HG02884 (cell line): ENCODE measurements at regions not wholly inside any gene's neighbourhood (a gene's known extent, or its start where the extent isn't known, plus 50 kb on each side); places are given as distances from the start of the nearest gene placed in this dataset.
"Not testable (repeated sequence)": the region's sequence is repeated elsewhere in the genome, so short reads cannot be mapped to it uniquely, and the experiment has no call there.

Source experiments
- ATAC-seq: cut with Tn5 transposase; IDR thresholded peaks from one replicate; pipeline ENCODE4 v1.9.1; 2021; ENCODE audit warnings: mild to moderate bottlenecking, moderate library complexity; ENCODE audit not compliant: unreplicated experiment

- not testable (repeated sequence) for ATAC-seq
These were observed 158.3 kb upstream of the POTEB2 start for GRCh38 chr15:21024235-21024987.

- not testable (repeated sequence) for ATAC-seq
These were observed 152.1 kb upstream of the POTEB2 start for GRCh38 chr15:21018176-21018575.

GRCh38 chr15:21017326-21017725 is 151.2 kb upstream of the POTEB2 start:
- not testable (repeated sequence) for ATAC-seq

GRCh38 chr15:21016589-21016988 is 150.5 kb upstream of the POTEB2 start:
- ATAC-seq: not testable (repeated sequence)

- not testable (repeated sequence) for ATAC-seq
These were observed 149.1 kb upstream of the POTEB2 start for GRCh38 chr15:21015171-21015570.

GRCh38 chr15:21013308-21013707 is 147.2 kb upstream of the POTEB2 start:
- not testable (repeated sequence) for ATAC-seq

- ATAC-seq: not testable (repeated sequence)
These were observed 143.5 kb upstream of the POTEB2 start for GRCh38 chr15:21009651-21010050.

GRCh38 chr15:21003459-21003858 is 137.3 kb upstream of the POTEB2 start:
- not testable (repeated sequence) for ATAC-seq

GRCh38 chr15:21001950-21002349 is 135.8 kb upstream of the POTEB2 start:
- not testable (repeated sequence) for ATAC-seq

- not testable (repeated sequence) for ATAC-seq
These were observed 125.6 kb upstream of the POTEB2 start for GRCh38 chr15:20991691-20992090.

- ATAC-seq: not testable (repeated sequence)
These were observed 125.1 kb upstream of the POTEB2 start for GRCh38 chr15:20991253-20991652.

- ATAC-seq: not testable (repeated sequence)
These were observed 120.7 kb upstream of the POTEB2 start for GRCh38 chr15:20986775-20987174.

- peak; percentile 84 for ATAC-seq
These were observed 111.9 kb upstream of the POTEB2 start for GRCh38 chr15:20978057-20978456.

- not testable (repeated sequence) for ATAC-seq
These were observed 106.6 kb upstream of the POTEB2 start for GRCh38 chr15:20972762-20973161.

- ATAC-seq: not testable (repeated sequence)
These were observed 93.2 kb upstream of the POTEB2 start for GRCh38 chr15:20959299-20959698.

- not testable (repeated sequence) for ATAC-seq
These were observed 63.2 kb upstream of the POTEB2 start for GRCh38 chr15:20929322-20929721.
